MV-4-11 (cell line): ENCODE measurements at regions not wholly inside any gene's neighbourhood (a gene's known extent, or its start where the extent isn't known, plus 50 kb on each side); places are given as distances from the start of the nearest gene placed in this dataset.

ENCODE experiments used
- DNase-seq: peaks from one replicate; lab custom pipeline; 2025; lab: John Stamatoyannopoulos, UW

DNA sequence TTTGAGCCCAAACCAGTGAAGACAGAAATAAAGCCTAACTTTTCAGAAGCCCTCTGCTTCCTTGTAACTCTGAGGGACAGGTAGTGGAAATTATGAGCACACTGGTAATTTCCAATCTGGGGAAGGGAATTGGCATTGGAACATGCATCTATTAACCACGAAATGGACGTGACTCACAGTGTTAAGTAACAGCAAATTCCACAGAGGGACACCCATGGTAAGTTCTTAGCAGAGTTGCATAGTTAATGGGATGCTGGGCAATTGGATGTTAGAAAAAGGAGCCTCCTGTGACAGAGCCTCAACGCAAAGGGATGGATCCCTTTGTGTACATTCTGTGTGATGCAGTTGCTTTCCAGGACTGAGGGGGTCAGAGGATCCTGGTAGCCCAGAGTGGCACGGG, 168.6 kb downstream of the SEMA6D start:
- DNase-seq: peak; percentile 2

DNA sequence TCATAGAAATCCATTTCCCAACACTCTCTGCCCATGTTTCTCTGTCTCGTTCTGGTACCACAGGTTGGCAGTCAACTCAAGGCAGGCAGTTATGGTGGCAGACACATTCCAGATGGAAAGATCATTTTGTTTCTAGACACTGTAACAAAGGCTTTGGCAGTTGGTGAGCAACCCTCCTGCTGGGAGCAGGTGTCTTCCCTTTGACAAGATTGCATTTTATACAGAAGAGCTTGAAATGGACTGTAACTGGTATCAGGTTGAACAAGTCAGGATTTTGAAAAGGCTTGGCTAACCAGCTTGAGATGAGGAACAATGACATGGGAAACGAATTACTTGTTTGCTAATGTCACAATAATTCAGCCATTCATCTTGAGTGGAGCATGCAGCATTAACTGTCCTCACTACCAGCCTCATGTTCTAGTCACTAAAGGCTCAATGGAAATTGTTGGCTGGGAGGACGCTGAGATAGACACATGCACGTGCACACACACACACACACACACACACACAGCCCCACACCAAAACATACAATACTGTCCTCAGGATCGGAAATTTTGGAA, 170.0 kb downstream of the SEMA6D start:
- DNase-seq: no peak

DNA sequence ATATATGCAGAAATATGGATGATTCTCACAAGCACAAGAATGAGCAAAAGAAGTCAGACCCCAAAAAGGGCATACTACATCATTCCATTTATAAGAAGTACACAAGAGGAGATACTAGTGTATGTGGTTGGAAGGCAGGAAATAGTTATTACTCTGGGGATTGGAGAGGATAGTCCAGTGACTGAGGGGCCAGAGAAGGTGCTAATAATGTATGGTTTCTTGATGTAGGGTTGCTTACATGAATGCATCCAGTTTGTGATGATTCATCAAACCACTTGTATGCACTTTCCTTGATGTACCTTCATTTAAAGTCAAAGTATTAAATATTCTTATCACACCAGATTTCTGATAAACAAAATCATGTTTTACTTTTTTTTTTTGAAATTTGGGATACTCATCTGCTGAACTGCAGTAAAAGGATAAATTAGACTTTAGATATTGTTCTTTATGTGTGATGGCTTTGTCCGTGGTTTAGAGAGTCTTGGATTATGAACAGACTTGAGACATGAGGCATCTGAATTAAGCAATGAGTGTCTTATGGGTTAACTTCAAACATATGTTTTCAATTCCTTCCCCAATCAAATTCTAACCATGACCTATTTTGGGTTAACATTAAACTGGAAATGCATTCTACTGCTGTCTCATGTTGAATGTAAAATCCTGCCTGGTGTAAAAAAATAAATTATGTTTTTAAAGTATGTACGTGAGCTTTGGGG, 171.2 kb downstream of the SEMA6D start:
- DNase-seq: peak; percentile 8

DNA sequence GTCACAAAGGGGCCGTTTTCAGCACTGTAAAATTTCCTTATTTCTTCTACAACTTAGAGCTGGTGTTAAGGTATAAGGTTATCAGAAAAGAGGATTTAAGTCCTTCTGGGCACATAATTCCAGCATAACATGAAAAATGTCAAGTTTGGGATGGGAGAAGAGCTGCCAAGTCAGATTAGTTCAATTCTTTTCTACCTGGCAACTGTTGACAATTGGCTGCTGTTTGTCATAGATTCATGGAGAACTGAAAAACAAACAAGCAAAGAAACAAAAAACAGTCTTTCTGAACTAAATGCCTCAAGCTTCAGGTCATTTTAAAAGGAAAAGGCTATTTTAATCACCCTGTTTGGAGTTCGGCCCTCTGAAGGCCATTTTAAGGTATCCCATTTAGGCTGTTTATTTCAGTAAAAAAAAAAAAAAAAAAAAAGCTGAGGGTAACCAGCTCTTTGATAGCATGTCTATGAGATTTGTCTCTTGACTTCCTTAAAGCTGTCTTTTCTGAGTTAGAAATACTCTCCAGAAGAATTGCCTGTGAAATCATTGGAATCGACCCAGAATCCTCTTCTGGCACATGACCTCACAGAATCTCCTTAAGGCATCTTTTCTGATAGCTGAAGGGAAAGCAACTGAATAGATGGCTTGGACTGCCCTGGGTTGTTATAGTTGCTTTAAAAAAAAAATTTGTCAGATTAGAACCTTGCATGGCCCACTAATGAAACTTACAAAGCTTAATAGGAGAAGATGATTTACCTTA, 173.3 kb downstream of the SEMA6D start:
- DNase-seq: no peak

DNA sequence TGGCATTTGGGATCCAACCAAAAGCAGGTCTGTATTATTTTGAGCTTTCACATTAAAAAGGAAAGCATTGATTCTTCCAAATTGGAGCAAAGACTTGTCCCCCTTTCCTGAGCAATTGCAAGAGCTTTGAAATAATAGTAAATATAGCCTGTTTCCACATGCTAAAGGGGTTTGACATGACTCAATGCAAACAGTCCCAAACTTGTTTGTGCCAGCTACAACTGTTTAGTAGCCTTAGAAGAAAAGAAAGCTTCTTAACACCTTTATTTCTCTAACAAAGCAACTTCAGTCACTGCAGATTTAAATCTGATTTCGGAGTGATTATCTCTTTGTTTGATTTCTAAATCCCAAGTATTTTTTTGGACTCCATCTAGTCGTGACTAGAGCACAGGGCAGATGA, 180.2 kb downstream of the SEMA6D start:
- DNase-seq: no peak

DNA sequence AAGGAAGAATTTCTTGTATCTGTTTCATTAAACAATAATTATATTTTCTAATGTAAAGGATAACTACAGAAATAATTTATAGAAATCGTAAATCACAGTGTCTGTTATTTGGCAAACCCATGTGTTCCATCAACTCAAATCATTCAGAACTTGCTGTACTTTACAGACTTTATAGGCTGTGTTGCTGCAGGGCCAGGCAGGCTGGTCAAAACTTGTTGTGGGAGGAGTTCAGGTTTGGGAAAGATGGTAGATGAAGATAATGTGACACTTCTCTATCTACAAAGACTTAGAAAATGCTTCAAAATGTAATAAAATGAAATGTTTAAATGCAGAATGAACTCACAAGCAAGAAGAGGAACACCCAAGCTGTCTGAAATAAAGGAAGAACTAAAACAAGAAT, 183.4 kb downstream of the SEMA6D start:
- no peak for DNase-seq

DNA sequence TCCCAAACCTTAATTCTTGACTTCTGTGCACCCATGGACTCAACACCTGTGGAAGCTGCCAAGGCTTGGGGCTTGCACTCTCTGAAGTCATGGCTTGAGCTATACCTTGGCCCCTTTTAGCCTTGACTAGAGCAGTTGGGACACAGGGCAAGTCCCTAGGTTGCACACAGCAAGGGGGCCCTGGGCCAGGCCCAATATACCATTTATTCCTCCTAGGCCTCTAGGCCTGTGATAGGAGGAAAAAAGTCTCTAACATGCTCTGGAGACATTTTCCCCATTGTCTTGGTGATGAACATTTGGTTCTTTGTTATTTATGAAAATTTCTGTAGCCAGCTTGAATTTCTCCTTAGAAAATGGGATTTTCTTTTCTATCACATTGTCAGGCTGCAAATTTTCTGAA, 186.1 kb downstream of the SEMA6D start:
- no peak for DNase-seq

DNA sequence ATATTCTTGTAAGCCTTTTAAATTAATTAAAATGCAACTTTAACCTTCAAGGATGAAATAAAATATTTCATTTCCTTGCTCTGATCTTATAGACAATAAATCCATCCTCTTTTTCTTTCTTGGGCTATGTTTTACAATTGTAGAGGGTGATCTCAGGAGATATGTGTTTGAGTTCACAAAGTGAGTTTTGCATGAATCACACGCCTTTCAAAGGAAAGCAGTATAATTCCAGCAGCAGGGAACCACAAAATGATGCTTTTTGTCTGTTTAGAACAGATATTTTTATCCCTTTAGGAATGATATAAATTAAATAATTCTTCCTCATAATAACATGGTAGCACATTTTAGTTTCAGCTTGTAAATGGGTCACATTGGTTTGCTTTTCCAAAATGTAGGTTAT, 191.2 kb downstream of the SEMA6D start:
- no peak for DNase-seq

DNA sequence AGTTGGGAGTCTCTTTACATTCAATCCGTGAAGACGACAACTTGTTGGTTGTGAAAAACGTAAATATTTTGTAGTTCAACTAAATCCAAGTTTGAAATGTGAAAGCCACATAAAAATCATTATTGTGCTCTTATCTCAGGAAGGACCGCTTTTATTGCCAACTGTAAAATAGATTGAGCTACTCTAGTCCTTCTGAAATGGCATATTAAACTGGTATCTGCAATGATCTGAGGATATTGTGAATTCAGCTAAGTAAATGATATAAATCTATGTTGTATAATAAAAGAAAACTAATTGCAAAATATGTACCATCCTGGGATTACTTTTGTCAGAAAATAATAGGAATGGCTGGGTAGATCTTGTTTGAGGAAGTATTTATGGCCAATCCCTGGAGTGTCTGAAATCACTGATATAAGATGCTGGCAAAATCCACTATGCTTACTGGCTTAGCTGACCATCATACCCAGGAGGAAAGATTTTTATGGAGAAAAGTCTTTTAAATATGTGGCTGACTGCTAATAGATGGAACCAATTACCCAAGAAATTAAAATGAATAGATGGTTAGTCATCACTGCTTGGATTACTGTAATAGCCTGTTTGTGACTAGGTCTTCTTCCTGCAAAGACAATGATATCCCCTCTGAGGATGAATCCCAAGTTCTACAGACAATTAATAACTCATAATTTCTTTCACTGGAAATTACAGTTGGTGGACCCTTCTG, 191.8 kb downstream of the SEMA6D start:
- DNase-seq: no peak

DNA sequence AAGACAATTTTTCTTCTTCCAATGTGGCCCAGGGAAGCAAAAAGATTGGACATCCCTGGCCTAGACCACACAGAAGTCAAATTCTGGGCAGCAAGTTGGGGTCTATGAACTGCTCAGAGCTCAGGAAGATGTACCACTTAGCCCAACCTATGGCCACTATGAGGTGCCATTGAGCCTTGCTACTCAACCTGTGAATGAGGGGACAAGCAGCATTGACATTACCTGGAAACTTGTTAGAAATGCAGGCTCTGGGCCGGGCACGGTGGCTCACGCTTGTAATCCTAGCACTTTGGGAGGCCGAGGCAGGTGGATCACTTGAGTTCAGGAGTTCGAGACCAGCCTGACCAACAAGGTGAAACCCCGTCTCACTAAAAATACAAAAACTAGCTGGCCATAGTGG, 195.6 kb downstream of the SEMA6D start:
- peak; percentile 13 for DNase-seq

DNA sequence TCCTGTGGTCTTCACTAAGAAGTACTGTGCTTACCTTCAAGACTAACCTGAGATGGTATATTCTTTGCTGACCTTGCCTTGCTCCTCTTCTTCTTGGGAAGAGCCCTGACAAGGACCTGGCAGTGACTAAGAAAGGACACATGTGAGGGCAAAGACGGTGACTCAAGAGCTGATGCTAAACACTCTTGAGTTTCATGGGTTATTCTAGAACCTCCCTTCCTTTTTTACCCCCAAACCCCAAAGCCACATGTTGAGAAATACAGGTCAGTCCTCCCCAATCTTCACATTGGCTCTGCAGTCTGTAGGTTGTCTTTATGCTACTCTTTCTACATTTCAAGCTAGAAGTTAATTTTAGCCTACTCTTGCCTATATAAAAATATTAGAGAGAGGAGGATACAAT, 200.6 kb downstream of the SEMA6D start:
- peak; percentile 93 for DNase-seq

DNA sequence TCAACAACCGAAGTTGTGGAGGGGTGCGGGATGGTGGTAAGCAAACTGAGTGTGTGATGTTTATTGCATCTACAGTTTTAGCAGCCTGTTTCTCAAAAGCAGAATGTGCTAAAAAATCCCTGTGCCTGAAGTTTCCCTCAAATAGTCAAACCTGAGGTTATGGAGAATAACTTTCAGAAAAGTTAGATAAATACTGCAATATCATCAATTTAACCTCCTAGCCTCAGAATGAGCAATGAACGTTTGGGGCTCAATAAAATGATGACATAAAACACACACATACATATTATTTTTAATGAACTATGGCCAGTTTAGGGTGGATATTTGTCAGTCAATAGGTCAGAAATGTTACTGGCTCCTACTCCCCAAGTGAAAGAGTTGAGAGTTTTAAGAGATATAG, 201.6 kb downstream of the SEMA6D start:
- no peak for DNase-seq

DNA sequence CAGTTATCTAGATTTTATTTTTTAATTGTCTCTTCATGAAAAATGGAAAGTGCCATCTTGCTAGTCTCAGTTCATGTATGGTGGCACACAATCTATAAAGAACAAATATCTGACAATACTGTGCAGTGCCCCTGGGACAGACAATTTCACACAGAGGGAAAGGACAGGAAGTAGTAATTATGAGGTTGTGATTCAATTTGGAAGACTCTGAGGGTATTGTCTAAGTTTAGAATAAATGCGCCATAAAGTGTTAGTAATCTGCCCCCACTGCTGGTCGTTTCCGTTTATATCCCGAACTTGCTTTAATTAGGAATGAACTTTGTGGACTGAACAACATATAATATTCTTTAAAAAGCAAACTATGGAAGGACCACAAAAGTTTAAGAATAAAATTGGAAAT, 196.4 kb upstream of the SLC24A5 start:
- DNase-seq: no peak

DNA sequence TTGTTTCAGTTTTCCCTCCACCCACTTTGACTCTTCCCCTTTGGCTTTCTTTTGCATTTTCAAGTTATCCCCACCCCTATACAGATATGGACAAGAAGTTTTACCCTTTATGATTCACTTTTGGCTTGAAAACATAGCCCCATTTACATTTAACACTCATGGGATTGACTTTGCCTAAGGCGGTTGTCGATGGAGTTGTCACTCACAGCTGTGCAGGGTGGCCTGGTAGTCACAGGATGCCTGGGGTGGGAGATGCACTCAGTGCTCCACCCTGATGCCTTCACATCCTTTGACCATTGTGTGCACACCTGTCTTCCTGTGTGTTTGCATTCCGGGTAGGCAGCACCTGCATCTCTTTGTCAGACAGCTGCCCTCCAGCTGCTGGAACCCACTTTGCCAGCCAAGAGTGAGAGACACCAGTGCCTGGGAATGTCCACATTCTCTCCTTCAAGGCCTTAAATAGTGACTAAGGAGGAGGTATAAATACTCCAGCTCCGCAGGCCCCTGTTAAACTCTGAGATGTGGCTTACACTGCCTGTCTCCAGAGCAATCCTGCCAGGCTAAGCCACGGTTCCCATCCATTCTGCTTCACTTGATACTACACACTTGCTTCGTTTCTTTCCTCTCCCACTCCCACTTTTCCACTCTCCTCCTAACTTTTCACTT, 191.5 kb upstream of the SLC24A5 start:
- no peak for DNase-seq

DNA sequence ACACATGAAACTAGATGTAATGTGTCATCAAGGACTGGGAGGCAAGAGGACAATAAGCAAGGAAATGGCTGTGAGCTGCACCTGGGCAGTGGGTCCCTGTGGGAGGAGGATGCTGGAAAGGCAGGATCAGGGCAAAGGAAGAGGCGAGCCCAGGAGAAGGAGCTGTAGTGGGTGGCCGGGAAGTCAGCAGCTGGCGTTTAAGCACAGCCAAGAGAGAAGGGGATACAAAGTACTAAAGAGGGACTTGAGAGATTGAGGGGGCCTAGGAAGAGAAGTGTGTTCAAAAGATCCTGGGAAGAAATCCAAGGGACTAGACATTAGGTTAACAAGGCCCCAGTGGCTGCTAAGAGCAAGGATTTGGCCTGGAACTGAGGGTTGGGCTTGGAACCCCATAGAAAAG, 188.5 kb upstream of the SLC24A5 start:
- DNase-seq: no peak

DNA sequence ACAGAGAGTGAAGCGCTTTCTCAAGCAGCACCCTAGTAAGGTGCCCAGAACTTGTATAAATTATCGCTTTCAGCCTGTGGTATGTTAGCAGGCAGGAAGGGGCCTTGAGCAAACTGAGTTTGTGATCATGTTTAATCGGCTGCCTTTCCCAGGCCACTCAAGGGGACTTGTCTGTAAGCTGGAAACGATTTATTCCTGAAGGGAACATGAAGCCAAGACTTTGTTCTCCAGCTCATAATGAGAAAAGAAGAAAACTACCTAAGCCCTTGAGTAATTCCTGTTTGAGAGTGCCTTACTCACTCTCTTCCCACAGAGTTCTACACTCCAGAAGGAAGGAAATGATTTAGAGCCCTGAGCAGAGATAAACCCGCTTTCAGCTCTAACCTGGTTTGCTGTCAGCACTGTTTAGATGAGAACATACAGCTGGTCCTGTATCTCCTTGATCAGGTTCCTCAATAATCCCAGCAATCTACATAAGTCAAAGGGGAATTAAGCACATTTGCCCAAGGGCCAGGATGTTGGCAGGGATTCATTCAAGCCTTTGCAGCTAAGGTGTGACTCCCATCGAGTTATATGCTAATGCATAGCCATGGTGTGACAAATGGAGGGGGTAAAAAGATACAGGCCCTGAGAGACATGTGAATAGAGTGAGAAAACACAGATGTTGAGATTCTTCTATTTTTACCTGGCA, 187.7 kb upstream of the SLC24A5 start:
- DNase-seq: no peak

DNA sequence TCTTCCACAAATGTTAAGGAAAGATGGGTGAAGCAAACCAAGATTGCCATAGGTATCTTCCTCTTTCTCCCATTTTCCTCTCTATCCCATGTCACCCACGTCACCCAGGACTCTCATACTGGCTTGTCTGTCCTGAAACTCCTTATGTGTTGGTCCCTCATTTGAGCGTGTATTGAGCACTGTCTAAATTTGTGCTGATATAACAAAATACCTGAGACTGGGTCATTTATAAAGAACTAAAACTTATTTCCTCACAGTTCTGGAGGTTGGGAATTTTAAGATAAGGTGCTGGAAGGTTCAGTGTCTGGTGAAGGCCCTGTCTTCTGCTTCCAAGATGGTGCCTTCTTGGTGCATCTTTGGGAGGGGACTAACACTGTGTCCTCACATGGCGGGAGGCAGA, 186.9 kb upstream of the SLC24A5 start:
- DNase-seq: no peak

DNA sequence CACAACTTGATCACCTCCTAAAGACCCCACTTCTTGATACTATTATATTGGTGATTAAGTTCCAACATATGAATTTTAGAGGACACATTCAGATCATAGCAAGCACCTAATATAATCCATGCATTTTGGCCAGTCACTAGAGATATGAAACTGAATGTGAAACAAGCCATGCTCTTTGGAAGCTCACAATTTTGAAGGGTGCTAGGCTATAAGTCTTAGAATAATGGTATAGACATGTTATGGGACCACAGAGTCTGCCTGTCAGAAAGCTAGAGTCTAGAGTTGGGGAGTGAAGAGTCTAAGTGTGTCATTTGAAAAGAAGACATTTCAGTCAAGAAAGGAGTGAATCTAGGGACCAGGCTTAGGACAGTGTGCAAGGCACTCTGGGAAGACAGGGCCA, 186.4 kb upstream of the SLC24A5 start:
- DNase-seq: no peak

DNA sequence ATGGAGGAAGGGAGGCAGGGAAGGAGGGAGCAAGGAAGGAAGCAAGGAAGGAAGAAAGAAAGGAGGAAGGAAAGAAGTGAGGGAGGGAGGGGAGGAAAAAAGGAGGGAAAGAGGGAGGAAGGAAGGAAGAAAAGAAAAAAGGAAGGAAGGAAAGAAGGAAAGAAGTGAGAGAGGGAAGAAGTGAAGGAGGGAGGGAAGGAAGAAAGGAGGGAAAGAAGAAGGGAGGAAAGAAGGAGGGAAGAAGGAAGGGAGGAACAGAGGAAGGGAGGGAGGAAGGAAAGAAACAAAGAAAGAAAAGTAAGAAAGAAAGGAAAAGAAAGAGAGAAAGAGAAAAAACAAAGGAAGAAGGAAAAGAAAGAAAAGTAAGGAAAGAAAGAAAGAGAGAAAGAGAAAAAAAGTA, 183.0 kb upstream of the SLC24A5 start:
- DNase-seq: no peak

DNA sequence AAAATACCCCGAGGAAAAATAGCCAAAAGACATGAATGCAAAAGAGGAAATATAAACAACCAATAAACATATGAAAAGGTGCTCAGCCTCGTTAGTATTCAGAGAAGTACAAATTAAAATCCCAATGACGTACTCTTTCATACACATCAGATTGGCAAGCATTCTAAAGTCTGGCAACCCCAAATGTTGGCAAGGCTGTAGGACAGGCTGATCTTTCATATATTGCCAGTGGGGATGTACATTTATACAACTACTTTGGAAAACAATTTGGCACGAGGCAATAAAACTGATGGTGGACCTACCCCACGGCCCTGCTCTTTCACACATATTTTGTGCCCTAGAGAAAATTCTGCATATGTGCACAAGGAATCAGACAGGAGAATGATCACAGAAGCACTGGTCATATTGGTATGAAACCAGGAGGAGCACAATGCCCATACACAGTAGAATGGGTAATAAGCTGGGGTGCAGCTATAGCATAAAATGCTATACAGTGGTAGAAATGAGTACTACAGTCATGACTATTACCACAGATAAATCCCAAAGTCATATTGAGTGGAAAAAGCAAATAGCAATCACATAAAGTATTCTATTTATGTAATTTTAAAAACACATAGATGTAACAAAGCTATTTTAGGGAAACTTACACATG, 176.0 kb upstream of the SLC24A5 start:
- no peak for DNase-seq
